Stimulated activated CD8-positive, alpha-beta memory T cell treated with anti-CD3 and anti-CD28 coated beads, Interleukin-4, amount 100 ng/mL, for 4 hours (primary cell): ENCODE measurements at regions not wholly inside any gene's neighbourhood (a gene's known extent, or its start where the extent isn't known, plus 50 kb on each side); places are given as distances from the start of the nearest gene placed in this dataset.
"Not testable (repeated sequence)": the region's sequence is repeated elsewhere in the genome, so short reads cannot be mapped to it uniquely, and the experiment has no call there.

Experiments
- DNase-seq, 2 donors: peaks; one replicate each; pipeline ENCODE4 v3.0.0-alpha.2; 2020; ENCODE audit warnings: low read depth in 2 of 2, low spot score in 1 of 2

DNA sequence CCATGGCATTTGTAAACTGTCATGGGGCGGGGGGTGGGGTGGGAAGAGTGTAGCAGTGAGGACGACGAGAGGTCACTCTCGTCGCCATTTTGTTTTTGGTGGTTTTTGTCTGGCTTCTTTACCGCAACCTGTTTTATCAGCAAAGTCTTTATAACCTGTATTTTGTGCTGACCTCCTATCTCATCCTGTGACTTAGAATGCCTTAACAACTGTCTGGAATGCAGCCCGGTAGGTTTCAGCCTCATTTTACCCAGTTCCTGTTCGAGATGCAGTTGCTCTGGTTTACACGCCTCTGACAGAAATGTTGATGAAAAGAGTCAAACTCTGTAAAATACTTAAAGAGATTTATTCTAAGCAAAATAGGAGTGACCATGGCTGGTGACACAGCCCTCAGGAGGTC, 852.0 kb downstream of the DACH1 start:
- no peak for DNase-seq

GRCh38 chr13:71005919-71006318, 861.1 kb downstream of the DACH1 start:
- no peak for DNase-seq

- DNase-seq: no peak
Measured at GRCh38 chr13:70995338-70995737, 871.7 kb downstream of the DACH1 start.

- DNase-seq: no peak
Measured at GRCh38 chr13:70994191-70994590, 872.8 kb downstream of the DACH1 start.

- DNase-seq: no peak
Measured at GRCh38 chr13:70987043-70987442, 878.8 kb upstream of the KLHL1 start.

GRCh38 chr13:70985371-70985770, 877.1 kb upstream of the KLHL1 start:
- DNase-seq: no peak

DNA sequence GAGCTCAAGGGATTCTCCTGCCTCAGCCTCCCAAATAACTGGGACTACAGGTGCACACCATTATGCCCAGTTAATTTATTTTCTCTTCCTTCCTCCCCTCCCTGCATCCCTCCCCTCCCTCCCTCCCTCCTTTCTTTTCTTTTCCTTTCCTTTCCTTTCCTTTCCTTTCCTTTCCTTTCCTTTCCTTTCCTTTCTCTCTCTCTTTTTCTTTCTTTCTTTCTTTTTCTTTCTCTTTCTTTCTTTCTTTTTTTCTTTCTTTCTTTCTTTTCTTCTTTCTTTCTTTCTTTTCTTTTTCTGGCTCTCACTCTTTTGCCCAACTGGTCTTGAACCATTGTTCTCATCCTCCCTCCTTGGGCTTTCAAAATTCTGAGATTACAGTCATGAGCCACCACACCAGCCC, 873.0 kb upstream of the KLHL1 start:
- not testable (repeated sequence) for DNase-seq

GRCh38 chr13:70969321-70969720, 861.1 kb upstream of the KLHL1 start:
- no peak for DNase-seq

- DNase-seq: no peak
Measured at GRCh38 chr13:70967564-70967963, 859.3 kb upstream of the KLHL1 start.

DNA sequence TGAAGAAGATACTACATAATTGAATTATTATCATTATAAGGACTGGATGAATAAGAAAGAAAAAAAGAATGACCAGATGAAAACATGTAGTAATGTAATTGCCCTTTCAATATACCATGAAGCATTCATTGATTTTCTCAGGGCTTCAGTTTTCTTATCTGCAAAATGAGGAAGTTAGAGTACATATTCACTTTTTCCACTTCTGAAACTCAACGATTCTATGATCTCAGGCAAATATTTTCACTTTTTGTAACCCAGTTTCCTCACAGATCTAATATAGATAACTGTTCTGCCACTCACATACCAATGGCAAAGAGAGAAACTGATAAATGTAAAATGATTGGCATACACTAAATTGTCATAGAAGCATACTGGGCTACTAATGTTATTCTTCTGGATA, 856.6 kb upstream of the KLHL1 start:
- no peak for DNase-seq

- DNase-seq: no peak
Measured at GRCh38 chr13:70964124-70964523, 855.9 kb upstream of the KLHL1 start.

- DNase-seq: no peak
Measured at GRCh38 chr13:70960841-70961443, 852.7 kb upstream of the KLHL1 start.

- no peak for DNase-seq
Measured at GRCh38 chr13:70959035-70959775, 851.0 kb upstream of the KLHL1 start.

GRCh38 chr13:70955887-70956286, 847.6 kb upstream of the KLHL1 start:
- no peak for DNase-seq

GRCh38 chr13:70950664-70951063, 842.4 kb upstream of the KLHL1 start:
- no peak for DNase-seq

DNA sequence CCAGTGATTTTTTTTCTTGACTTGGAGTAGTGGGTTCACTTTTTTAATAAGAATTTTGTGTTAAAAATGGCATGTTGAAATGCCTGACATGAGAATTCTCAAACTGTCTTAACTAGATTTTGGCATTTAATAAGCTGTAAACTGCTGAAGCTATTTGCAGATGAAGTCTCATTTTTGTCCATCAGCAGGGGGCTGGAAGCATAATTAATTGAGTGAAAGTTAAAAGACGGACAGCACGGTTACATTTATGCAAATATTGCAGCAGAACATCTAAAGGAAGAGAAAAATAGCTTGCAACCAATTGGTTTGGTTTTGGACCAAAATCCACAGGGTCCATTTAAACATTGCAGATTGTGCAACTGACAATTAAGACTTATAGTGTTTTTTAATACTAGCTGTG, 837.3 kb upstream of the KLHL1 start:
- DNase-seq: no peak

DNA sequence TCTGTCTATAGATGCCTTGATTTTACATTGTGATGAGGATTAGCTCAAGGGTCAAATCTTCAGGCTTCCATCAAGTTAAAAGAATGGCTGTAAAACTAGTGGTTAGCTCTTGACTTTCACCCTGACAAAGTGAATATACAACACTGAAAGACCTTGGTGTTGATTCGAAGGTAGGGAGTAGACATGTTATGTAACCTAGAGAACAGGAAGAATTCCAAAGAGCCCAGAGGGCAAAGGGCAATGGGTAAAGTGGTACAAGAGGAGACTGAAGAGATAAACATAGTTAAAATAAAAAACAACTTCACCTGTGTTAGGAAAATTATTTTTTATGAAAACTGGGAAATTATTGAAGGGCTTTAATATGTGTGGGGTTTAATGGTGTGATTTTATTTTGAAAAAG, 833.2 kb upstream of the KLHL1 start:
- no peak for DNase-seq

- no peak for DNase-seq
Measured at GRCh38 chr13:70938462-70938861, 830.2 kb upstream of the KLHL1 start.

- DNase-seq: no peak
Measured at GRCh38 chr13:70932511-70932910, 824.3 kb upstream of the KLHL1 start.

GRCh38 chr13:70923863-70924752, 815.9 kb upstream of the KLHL1 start:
- DNase-seq: no peak

- DNase-seq: no peak
Measured at GRCh38 chr13:70911286-70911685, 803.0 kb upstream of the KLHL1 start.

GRCh38 chr13:70908795-70909194, 800.5 kb upstream of the KLHL1 start:
- DNase-seq: no peak
